SK-N-SH treated with all-trans-retinoic acid at 6 μM for 48 hours (cell line): ENCODE measurements at regions not wholly inside any gene's neighbourhood (a gene's known extent, or its start where the extent isn't known, plus 50 kb on each side); places are given as distances from the start of the nearest gene placed in this dataset.

ENCODE experiments used
- BACH2 ChIP-seq: fragments of 250-450 bp; sonication (Bioruptor Pico); IDR thresholded peaks from 2 replicates; pipeline ENCODE4 v1.9.0; 2021; ENCODE audit warnings: mild to moderate bottlenecking, borderline replicate concordance
- POU6F1 ChIP-seq: fragments of 250-450 bp; sonication (Bioruptor Pico); IDR thresholded peaks from 2 replicates; pipeline ENCODE4 v1.8.0; 2021; ENCODE audit warnings: low read depth, mild to moderate bottlenecking, moderate library complexity, borderline replicate concordance
- ZNF8 ChIP-seq: fragments of 450-650 bp; formaldehyde crosslinking; IDR thresholded peaks from 2 replicates; pipeline ENCODE4 v1.5.0; 2020; ENCODE audit warnings: mild to moderate bottlenecking, moderate library complexity
- TF ChIP-seq, protein P1 (sequence below): fragments of 250-450 bp; sonication (Bioruptor Pico); IDR thresholded peaks from 2 replicates; pipeline ENCODE4 v1.8.0; 2020; ENCODE audit warnings: mild to moderate bottlenecking, moderate library complexity, borderline replicate concordance

GRCh38 chr14:53767566-53767965 lies 189.1 kb downstream of the BMP4 start:
- TF ChIP-seq, protein P1, sequence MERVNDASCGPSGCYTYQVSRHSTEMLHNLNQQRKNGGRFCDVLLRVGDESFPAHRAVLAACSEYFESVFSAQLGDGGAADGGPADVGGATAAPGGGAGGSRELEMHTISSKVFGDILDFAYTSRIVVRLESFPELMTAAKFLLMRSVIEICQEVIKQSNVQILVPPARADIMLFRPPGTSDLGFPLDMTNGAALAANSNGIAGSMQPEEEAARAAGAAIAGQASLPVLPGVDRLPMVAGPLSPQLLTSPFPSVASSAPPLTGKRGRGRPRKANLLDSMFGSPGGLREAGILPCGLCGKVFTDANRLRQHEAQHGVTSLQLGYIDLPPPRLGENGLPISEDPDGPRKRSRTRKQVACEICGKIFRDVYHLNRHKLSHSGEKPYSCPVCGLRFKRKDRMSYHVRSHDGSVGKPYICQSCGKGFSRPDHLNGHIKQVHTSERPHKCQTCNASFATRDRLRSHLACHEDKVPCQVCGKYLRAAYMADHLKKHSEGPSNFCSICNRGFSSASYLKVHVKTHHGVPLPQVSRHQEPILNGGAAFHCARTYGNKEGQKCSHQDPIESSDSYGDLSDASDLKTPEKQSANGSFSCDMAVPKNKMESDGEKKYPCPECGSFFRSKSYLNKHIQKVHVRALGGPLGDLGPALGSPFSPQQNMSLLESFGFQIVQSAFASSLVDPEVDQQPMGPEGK (CRISPR knock-in tag) = no peak
- TF ChIP-seq ZNF8 (CRISPR knock-in tag) (no peak), BACH2 (CRISPR knock-in tag) (no peak), POU6F1 (no peak)
